ENCODE measurements at regions not wholly inside any gene's neighbourhood (a gene's known extent, or its start where the extent isn't known, plus 50 kb on each side); places are given as distances from the start of the nearest gene placed in this dataset.
"Not testable (repeated sequence)": the region's sequence is repeated elsewhere in the genome, so short reads cannot be mapped to it uniquely, and the experiment has no call there.

DNA sequence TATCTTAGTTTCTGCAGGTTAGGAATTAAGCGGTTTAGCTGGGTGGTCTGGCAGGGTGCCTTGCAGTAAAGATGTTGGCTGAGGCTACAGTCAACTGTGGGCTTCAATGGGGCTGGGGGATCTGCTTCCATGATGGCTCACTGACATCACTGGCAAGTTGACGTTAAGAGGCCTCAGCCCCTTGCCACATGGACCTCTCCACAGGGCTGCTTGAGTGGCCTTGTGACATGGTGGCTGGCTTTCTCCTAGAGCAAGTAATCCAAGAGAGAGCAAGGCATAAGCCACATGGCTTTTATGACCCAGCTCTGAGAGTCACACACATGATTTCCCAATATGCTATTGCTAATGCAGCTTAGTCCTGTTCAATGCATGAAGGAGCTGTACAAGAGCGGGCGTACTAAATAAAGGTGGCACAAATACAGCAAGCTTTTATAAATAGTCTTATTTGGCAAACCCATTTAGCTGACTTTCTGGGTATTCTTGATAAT lies 109.1 kb downstream of the SEPTIN7 start:
- DNase-seq (ENCODE audit: low read depth): no peak

DNA sequence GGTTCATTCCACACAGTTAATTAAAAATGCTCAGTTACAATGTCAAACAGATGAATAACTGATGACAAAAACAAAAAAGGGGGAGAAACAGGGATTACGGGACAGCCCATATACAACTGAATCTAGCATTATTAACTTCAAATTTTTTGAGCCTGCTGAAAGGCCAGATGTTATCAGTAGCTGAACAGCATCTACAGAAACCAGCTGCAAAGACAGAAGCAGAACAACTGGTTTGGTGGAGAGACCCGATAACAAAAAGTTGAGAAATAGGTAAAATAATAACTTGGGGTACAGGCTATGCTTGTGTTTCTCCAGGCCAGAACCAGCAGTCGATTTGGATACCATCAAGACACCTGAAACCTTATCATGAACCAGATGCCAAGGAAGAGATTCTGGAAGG lies 109.8 kb downstream of the SEPTIN7 start:
- DNase-seq (ENCODE audit: low read depth): not testable (repeated sequence)

DNA sequence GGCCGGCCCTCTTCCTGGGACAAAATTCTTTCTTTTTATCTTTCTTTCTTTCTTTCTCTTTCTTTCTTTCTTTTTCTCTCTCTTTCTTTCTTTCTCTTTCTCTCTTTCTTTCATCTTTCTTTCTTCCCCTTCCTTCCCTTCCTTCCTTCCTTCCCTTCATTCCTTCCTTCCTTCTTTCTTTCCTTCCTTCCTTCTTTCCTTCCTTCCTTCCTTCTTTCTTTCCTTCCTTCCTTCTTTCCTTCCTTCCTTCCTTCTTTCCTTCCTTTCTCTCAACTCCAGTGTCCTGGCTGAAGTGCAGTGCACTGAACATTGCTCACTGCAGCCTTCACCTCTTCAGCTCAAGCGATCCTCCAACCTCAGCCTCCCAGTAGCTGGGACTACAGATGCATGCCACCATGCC lies 112.5 kb downstream of the SEPTIN7 start:
- not testable (repeated sequence) for DNase-seq (ENCODE audit: low read depth)

DNA sequence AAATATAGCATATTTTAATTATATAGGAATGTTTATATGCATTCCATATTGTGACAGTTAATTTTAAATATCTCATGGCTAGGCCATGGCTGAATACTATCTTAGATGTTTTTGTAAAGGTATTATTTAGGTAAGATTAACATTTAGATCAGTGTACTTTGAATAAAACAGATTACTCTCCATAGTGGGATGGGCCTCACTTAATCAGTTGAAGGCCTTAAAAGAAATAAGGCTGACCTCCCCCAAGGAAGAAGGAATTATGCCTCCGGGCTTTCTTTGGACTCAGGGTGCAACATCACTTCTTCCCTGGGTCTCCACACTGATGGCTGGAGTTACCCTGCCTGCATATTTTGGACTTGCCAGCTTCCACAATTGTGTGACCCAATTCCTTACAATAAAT lies 113.4 kb downstream of the SEPTIN7 start:
- not testable (repeated sequence) for DNase-seq (ENCODE audit: low read depth)

DNA sequence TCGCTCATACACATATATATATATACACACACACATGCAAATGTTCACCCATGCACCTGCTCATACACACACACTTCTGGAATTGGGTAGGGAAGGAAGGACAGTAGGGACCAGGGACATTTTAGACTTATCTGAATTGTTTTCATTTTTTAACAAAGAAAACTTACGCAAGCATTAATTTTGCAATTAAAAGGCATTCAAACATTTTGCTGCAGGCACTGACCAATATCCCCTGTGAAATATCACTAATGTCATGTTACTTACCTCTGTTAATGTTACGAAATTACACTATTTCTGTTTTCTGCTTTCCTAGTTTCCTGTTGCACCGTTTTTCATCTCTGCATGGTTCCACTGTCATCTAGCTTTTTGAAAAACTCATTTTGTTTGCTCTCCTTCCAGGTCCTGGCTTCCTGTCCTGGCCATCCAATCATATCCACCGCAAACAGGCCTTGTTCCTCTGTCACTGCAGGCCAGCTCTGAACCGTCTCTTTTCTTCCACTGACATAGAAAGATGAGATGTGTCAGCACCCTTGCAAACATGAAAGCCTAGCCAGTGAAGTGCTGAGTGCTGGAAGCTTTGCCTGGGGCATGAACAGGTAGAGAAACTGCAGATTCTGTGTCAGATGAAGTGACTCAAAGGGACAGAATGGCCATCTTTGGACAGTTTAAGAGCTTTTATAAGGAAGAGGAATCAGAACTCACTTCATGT lies 114.5 kb downstream of the SEPTIN7 start:
- DNase-seq (ENCODE audit: low read depth): not testable (repeated sequence)

DNA sequence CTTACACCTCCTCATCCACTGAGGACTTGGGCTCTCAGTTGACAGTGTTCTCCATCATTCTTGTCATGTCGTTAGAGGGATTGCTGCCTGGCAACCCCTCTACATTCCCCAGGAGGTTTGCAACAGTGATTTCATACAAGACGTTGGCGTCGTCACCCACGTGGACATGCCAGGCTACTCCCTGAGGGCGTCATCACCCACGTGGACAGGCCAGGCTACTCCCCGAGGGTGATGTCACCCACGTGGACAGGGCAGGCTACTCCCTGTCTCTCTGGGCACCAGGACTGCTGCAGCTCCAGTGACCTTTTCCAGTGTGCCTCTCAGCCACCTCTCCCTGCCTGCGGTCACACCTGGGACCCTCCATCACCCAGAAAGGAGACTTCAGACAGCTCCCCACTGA lies 117.4 kb downstream of the SEPTIN7 start:
- DNase-seq (ENCODE audit: low read depth): not testable (repeated sequence)

DNA sequence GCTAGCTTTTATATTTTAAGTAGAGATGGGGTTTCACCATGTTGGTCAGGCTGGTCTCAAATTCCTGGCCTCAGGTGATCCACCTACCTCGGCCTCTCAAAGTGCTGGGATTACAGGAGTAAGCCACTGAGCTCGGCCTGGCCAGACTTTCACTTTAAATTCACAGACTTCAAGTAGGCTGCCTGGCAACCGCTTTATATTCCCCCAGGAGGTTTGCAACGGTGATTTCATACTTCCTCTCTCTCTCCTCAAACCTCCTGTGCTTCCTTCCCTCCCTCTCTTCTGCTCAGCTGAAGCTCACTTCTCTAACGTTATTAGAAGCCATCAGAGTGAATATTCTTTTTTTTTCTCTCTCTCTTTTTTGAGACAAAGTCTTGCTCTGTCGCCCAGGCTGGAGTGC lies 118.8 kb downstream of the SEPTIN7 start:
- not testable (repeated sequence) for DNase-seq (ENCODE audit: low read depth)

DNA sequence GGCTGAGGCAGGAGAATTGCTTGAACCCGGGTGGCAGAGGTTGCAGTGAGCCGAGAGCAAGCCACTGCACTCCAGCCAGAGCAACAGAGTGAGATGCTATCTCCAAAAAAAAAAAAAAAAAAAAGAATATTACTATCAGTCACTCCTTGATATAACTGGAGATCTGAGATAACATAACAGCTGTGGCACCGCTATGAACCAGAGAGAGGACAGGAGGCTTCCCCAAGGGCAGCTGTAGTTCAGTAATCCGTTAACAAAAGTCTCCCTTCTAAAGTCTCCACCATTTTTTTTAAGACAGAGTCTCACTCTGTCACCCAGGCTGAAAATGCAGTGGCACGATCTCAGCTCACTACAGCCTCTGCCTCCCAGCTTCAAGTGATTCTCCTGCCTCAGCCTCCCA lies 120.5 kb downstream of the SEPTIN7 start:
- DNase-seq (ENCODE audit: low read depth): not testable (repeated sequence)

DNA sequence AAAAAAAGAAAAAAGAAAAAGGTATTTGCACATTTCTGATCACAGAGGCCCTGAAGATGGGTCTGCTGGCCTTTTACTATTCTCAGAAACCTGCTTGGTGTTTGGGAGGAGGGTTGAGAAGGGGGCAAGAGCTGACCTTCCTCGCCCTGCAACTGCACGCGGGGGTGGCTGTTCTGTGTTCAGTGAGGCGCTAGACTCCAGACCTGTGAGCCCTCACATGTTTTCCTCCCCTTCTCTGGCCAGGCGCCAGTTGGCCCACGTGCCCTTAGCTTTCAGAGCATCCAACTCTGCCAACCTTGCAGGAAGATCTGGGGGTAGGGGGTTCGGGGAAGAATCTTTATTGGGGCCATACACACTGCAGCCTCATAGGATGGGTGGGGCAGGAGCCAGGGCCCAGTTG lies 123.8 kb downstream of the SEPTIN7 start:
- DNase-seq (ENCODE audit: low read depth): not testable (repeated sequence)

DNA sequence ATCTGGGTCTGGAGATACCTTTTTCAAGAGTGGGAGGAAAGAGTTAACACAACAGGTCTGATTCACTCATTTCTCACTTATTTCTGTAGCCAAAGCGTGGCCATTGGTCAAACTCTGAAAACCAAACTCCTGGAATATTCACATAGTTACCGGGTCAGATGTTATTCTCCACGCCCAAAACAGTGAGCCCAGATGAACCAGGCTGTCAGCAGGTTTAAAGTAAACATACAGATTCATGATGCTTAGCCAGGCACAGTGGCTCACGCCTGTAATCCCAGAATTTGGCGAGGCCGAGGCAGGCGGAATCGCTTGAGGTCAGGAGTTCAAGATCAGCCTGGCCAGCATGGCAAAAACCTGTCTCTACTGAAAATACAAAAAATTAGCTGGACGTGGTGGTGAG lies 126.1 kb downstream of the SEPTIN7 start:
- DNase-seq (ENCODE audit: low read depth): not testable (repeated sequence)

DNA sequence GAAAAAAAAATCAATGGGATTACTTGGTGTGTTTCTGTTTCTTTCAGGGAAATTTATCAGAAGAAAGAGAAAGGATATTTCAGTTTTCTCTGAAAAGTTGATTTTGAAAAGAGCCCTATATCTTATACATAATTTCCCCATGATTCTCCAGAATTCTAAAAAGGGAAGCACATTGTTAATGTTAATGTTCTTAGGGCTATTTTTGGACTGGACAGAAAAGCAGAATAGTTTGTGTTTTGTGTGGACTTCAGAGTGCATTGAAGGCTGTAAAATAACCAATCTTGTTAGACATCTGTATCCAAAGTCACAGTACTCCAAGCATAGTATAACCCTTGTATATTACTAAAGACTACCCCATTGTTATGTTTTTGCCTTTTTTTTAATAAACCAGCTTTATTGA lies 130.3 kb downstream of the SEPTIN7 start:
- DNase-seq (ENCODE audit: low read depth): not testable (repeated sequence)

DNA sequence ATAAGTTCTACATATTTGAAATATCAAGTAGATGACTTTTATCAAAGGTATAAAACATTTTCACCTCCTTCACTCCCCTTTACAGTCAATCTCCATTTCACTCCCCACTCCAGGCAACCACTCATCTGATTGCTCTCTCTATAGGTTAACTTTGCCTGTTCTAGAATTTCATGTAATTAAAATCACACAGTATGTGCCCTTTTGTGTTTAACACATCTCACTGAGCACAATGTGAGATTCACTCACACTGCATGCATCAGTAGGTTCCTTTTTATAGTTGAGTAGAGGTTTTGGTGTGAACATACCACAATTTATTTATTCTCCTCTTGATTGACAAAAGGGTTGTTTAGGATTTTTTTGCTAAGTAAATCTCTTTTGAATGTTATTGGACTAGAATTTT lies 130.7 kb downstream of the SEPTIN7 start:
- DNase-seq (ENCODE audit: low read depth): not testable (repeated sequence)

DNA sequence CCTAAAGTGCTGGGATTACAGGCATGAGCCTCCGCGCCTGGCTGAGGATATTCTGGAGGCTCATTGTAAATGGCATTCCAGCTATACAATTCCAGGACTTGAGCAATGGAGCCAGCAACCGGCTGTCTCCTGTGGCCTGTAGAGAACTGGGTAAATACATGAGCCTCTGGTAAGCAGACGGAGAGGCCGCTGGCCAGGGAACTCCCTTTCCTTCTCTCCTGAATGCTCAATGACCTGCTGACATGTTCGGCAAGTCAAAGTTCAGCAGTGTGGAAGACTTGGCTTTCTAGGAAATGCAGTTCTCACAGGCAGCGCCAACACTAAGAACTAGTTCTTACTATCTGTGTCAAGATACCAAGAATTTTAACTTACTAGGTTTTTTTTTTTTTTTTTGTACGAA lies 139.8 kb downstream of the SEPTIN7 start:
- DNase-seq (ENCODE audit: low read depth): not testable (repeated sequence)

DNA sequence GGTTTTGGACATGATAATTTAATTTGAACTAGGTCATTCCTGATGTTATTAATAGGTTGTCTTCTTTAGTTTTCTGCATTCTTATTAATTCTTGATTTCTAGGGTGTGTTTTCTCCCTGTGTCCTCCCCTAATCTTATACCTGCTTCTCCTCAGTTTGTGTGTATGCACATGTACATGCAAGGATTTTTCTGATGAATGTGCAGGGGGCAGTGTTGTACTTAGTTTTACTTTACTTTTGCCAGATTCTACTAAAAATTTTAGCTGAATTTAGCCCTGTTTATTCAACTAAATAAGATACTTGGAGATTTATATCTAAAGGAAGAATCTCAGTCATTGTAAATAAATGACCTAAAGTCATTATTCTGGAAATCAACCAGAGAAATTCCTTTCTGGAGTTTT lies 144.8 kb downstream of the SEPTIN7 start:
- DNase-seq (ENCODE audit: low read depth): not testable (repeated sequence)

DNA sequence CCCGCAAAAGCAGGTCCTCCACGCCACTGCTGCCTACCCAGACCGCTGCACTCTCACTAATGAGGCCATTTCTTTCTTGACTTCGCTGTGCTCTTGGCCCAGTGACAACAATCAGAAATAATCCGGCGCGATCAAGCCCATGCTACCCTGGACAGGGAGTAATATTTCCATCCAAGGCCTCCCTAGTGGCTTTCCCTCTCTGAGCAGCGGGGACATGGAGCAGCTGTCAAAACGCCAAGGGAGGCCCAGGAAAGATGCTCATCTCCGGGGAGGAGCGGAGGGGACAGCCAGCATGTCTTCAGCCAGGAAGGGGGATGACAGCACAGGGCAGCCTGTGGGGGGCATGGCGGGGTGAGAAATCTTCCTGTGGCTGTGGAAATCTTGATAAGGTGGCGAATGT lies 154.9 kb downstream of the SEPTIN7 start:
- DNase-seq (ENCODE audit: low read depth): not testable (repeated sequence)

DNA sequence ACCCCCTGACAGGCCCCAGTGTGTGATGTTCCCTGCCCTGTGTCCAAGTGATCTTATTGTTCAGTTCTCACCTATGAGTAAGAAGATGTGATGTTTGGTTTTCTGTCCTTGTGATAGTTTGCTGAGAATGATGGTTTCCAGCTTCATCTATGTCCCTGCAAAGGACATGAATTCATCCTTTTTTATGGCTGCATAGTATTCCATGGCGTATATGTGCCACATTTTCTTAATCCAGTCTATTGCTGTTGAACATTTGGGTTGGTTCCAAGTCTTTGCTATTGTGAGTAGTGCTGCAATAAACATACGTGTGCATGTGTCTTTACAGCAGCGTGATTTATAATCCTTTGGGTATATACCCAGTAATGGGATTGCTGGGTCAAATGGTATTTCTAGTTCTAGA lies 156.1 kb downstream of the SEPTIN7 start:
- not testable (repeated sequence) for DNase-seq (ENCODE audit: low read depth)

DNA sequence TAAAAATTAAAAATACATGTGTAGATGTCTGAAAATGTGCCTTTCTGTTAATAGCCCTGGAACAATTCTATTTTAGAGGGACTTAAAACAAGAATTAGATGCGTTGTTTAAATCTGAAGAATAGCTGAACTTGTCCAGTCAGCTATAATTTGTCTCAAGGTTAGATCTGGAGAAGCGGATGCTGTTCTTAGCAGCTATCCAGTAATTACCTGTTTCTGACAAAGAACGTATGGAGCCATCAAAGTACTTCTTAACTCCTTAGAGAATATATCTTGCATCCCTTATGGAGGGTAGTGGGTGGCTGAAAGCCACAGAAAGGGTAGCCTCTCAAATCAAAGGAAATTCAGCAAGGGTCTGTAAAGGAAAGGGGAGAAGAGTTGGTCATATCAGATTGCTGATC lies 160.4 kb downstream of the SEPTIN7 start:
- not testable (repeated sequence) for DNase-seq (ENCODE audit: low read depth)

DNA sequence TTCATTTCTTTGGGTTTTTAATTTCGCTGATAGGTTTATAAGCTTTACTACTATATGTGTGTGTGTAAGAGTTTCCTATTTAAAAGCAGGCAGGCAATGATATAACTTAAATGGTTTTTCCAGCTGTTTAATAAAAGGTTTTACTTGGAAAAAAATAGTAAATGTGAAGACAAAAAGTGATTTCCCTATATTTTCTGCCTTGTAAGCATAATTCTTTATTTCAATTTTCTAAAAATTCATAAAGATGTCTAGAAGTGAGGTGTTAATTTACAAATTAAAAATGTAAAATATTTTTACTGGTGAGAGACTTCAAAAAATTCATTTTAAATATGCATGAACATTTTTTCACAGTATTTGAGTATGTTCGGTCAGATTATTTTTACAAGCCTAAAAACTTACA lies 161.8 kb downstream of the SEPTIN7 start:
- not testable (repeated sequence) for DNase-seq (ENCODE audit: low read depth)

DNA sequence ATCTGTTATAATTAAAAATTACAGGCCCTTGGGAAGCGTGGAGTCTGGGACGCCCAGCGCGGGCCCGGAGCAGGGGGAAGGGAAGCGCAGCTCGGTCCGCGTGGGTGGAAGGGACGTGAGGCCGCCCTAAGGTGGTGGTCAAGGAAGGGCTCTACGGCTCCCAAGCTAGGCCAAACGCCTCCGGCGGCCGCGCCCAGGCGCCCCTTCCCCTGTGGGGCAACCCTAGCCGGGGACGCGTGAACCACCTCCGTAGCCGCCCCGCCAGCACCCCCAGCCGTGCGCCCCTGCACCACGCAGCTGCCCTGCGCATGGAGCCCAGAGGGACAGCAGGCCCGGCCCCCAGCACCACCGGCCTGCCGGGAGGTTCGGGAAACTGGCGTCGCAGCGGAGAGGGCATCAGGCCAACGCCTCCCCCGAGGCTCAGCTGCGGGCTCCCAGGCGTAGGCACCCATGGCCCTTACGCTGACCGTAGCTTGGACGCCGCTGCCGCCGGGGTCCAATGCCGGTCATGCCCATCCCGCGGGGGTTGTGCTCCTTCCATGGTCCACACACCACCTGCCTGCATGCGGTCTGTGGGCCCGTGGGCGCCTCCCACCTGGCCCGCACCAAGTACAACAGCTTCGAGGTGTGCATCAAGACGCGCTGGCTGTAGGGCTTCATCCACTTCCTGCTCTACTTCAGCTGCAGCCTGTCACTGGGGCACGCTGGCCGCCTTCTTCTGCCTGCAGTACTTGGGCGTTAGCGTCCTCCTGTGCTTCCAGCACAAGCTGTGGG lies 166.7 kb downstream of the SEPTIN7 start:
- no peak for DNase-seq (ENCODE audit: low read depth)

DNA sequence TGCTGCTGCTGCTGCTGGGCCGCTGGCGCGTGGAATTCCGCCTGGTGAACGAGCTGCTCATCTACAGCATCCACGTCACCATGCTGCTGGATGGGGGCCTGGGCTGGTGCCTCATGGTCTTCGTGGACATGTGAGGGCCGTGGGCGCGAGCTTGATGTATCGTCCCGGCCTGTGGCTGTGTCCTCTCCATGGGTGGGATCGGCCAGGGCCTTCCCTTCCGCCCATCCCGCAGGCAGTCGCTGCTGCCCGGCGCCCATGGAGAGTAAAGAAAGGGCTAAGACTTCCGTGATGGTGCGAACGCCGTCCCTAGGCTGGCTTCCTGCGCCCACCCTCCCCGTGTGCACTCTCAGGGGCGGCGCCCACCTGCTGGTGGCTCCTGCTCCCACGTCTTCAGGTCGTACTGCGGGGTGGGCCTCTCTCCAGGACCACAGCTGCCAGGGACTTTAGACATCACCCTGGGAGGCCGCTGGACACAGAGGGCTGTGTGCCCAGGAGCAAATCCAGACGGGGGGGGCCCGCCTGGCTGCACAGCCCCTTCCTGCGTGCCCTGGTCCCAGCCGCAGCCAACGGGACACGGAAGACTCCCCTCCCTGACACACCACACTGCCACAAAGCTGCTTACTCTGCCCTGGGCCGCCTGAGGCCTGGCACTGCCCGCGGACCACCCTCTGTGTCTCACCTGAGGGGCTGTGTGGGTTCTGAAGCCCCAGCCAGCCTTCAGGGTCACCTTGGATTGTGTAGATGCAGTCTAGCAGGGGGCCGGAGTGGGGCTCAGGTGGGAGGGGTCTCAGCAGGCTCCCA lies 167.5 kb downstream of the SEPTIN7 start:
- no peak for DNase-seq (ENCODE audit: low read depth)

DNA sequence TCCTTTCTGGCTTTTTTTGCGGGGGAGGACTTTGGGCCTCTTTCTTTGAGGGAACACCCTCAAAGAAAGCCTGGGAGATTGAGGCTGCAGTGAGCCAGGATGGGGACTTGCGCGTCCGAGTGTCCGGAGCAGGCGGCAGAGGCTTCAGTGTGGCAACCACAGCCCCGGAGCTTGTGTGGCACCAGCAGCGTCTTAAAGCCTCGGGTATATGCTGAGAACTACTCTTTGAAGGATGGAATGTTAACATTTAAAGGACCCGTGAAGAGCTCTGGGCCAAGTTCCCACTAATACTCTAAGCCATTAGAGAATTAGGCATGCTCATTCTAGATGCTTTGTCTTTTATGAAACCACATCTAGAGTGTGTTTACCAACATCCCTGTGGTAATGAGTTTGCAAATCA lies 168.2 kb downstream of the SEPTIN7 start:
- DNase-seq (ENCODE audit: low read depth): no peak

DNA sequence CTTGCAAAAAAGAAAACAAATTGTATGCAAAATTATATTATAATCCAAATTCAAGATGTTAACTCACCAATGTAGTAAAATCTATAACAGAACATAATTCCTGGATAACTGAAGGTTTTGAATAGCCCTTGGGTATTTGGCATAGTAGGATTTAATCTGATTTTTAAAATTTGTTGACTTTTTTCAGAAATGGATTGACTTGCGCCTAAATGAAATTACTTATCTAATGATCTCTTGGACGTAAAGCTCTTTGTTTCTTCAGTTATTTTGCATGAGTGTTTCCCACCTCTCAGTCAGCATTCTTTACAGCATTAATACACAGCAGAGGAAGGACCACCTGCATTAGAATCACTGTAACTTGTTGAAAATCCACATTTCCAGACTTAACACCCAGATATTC lies 169.6 kb downstream of the SEPTIN7 start:
- no peak for DNase-seq (ENCODE audit: low read depth)
